Astrocyte of the hippocampus (primary cell): ENCODE measurements at regions not wholly inside any gene's neighbourhood (a gene's known extent, or its start where the extent isn't known, plus 50 kb on each side); places are given as distances from the start of the nearest gene placed in this dataset.

ENCODE experiments used
- DNase-seq: peaks from one replicate; pipeline ENCODE4 v3.0.0; 2011; ENCODE audit warnings: low read depth, low spot score

DNA sequence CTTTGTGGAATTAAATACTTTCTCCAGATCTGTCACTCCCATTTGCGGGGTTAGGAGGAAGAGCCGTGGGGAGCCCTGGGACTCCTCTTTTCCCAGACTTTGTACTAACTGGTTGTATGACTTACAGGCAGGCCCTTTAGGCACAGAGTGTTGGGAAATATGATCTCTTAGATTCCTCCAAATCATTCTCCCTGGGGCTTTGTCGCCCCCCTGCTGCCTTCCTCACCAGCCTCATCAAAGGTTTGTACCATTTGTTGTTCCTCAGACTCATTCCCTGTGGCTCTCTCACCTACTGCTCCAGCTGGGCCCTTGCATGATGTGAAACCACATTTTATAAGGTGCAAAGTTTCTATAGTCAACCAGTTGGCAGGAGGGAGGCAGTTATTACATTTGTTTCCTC is 56.4 kb downstream of the CRYGS start:
- DNase-seq: no peak

GRCh38 chr3:186487037-186487436 is 57.1 kb downstream of the CRYGS start:
- DNase-seq: no peak

GRCh38 chr3:186483611-186484340 is 60.4 kb downstream of the CRYGS start:
- DNase-seq: peak; percentile 59

DNA sequence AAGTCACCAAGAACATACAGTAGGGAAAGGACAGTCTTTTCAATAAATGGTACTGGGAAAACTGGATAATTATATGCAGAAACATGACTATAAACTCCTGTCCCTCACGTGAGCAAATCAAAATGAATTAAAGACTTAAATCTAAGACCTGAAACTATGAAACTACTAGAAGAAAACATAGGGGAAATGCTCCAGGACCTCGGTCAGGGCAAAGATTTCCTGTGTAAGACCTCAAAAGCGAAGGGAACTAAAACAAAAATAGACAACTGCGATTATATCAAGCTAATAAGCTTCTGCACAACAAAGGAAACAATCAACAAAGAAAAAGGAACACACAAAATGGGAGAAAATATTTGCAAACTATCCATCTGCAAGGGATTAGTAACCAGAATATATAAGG is 62.7 kb downstream of the CRYGS start:
- no peak for DNase-seq

GRCh38 chr3:186477876-186478275 is 66.3 kb downstream of the CRYGS start:
- DNase-seq: no peak

GRCh38 chr3:186477033-186477432 is 67.1 kb downstream of the CRYGS start:
- DNase-seq: no peak

DNA sequence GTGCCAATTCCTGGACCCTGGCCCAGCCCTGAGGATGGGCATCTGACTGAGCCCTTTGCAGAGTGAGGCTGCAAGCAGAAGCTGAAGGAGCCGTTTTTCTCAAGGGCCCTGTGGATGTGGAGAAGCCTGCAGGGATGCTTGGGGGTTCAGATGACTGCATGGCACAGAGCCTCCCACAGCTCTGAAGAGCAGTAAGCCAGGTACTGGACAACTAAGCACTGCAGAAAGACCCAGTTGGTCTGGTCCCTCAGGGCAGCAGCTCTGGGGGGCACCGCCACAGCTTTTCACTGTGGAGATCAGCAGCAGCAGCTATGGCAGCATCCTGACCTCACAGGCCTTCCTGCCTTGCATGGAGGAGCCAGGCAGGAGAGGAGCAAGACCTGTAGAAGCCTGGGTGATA is 67.6 kb downstream of the CRYGS start:
- DNase-seq: no peak

- peak; percentile 37 for DNase-seq
Measured at GRCh38 chr3:186476044-186476468, 68.1 kb downstream of the CRYGS start.

GRCh38 chr3:186473166-186473565 is 71.0 kb downstream of the CRYGS start:
- DNase-seq: no peak

DNA sequence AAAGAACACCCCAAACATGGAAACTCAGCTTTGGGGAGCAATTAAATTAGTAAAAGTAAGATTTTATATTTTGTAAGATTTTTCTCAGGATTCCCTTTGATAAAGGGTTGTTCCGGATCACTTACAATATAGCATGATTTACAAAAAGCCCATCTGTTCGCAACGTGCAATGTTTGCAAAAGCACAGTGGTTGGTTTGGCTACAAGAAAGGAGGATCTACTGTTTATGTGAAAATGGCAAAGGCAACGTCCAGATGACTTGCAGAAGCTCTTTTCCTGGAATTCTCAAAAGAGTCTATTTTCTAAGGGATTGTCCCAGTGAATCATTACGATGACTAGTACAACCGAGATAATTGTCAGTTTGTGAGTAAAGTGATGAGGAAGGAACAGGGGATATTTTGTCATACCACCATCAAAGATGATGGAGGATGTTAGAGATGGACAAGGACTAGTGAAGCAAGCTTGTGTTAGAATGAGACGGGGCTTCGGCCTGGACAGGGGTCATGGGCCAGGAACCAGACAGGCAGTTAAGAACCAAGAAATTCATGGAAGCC is 71.6 kb downstream of the CRYGS start:
- DNase-seq: no peak

- no peak for DNase-seq
Measured at GRCh38 chr3:186471771-186472170, 72.4 kb downstream of the CRYGS start.

DNA sequence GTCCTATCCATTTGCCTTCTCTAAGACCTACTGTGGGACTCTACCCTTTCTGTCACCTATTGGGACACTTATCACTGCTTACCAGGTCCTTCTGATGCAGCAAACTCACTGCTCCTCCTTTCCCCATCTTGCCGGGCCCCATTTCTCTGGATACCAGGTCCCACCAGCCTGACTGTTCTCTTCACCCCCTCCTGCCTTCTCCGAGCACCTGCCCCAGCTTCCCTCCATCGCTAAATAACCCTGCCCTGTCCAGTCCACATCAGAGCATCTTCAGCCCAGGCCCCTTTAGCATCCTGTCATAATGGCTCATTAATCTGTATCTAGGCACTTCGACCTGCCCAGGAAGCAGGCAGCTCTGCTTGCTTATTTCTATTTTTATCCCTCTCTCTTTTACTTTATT is 74.7 kb downstream of the CRYGS start:
- DNase-seq: no peak

DNA sequence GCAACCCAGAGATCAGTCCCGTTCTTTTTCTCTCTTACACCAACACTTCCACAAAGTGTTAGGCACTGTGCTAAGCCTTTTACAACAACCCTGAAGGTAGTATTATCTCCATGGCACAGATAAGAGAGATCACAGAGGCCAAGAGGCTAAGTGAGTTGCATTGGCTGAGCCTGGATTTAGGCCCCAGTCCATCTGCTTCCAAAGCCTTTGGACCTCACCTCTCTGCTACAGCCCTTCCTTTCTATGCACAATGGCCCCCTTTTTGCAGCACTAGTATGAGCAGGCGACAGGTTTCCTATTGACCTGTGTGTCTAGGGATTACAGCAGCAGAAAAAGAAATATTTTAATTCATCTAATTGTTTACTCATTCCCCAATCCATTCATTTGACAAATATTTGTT is 76.2 kb downstream of the CRYGS start:
- DNase-seq: no peak

GRCh38 chr3:186466391-186466974 is 77.7 kb downstream of the CRYGS start:
- peak; percentile 62 for DNase-seq

- no peak for DNase-seq
Measured at GRCh38 chr3:186465508-186465907, 78.7 kb downstream of the CRYGS start.

- DNase-seq: no peak
Measured at GRCh38 chr3:186464424-186465093, 79.6 kb downstream of the CRYGS start.

GRCh38 chr3:186461141-186461540 is 83.0 kb downstream of the CRYGS start:
- DNase-seq: peak; percentile 27

DNA sequence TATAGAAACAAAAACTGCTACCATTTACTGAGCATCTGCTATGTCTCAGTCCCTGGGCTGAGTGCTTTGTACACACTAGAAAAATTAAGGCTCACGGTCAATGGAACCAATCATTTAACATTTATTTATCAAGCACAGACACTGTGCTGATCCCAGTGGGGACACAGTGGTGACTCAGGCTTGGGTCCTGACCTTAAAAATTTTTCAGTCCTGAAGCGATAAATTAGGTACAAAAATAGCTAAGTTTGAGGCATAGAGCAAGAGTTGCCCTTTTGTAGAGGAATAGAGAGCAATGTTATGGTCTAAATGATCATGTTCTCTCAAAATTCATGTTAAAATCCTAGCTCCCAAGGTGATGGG is 85.1 kb downstream of the CRYGS start:
- no peak for DNase-seq

DNA sequence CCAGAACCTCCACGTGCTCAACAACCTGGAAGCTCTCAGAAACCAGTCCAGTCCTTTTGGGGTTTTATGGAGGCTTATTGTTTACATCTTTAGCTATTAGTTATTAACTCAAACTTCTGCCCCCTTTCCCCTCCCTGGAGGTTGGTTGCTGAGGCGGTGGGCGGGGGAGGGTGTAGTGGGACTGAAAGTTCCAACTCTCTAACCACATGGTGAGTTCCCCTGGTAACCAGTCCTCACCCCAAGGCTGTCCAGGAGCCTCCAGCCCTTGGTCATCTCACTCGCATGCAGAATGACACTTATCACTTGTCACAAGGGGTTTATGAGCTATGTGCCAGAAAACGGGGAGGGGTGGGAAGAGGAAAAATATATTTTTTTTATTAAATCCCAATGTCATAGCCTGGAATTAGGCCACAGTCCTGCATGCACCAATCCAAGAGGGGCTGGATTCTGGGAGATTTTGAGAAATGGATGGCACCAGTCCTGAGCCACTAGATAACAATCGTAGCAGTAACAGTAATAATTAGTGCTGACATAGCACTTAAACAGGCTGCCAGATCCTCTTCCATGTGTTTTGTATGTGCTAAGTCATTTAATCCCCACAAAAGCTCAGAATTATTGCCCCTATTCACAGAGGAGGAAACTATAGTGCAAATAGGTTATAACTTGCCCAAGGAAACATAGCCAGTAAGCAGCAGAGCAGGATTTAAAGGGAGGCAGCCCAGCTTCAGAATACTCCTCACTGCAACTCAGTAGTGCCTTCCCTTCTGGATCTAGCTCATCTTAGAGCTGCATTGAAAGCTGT is 85.7 kb downstream of the CRYGS start:
- DNase-seq: no peak

DNA sequence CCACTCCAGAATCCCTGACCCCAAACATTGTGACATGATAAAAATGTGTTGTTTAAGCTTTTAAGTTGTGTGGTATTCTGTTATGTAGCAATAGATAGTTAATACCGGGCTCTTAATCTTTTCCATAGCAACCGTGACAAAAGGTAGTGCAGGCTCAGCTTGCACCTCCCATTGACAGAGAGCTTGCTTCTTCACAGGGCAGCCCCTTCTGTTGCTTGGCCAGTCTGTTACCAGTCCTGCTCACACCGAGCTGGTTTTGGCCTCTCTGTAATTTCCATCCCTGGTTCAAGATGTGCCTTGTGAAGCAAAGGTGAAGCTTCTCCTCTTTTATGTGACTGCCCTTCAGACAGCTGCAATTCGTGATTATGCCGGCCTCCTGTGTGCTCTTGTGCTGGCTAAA is 86.9 kb downstream of the CRYGS start:
- no peak for DNase-seq

DNA sequence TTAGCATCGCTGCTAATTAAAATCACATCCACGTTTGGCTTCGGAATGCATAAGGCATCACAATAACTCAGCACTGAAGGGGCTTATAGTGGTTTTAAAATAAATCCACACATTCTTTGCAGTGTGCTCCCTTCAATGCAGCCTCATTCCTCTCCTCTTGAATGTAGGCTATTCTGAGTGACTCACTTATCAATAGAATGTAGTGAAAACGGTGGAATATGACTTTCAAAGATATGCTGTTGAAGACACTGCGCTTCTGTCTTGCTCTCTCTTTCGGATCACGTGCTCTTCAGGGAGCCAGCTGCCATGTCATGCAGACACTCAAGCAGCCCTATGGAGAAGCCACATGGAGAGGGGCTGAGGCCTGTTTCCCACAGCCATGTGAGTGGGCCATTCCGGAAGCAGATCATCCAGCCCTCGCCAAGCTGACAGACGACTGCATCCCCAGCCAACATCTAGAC is 87.4 kb downstream of the CRYGS start:
- peak; percentile 66 for DNase-seq
